IMR-90 (cell line): ENCODE measurements at regions not wholly inside any gene's neighbourhood (a gene's known extent, or its start where the extent isn't known, plus 50 kb on each side); places are given as distances from the start of the nearest gene placed in this dataset.

Experiments used
- ATAC-seq: fragments of 200-7000 bp; cut with Tn5 transposase; 2 replicates; pipeline ENCODE4 v1.9.1; 2020; ENCODE audit warnings: low read depth, mild to moderate bottlenecking, moderate library complexity
- BruUV-seq: library from RNA; stranded (reverse); fragments of 400-500 nt; replicated peaks from 2 replicates; lab custom pipeline; 2021; lab: Mats Ljungman, UMichigan
- CTCF ChIA-PET: fragments of 300-600 bp; formaldehyde crosslinking; extraction: SDS; loops from one replicate; lab custom pipeline; 2021; ENCODE audit warnings: antibody characterized with exemption; lab: Yijun Ruan, JAX
- POLR2A ChIA-PET: fragments of 300-600 bp; sonication (Branson Sonifier 250); formaldehyde crosslinking; loops from one replicate; lab custom pipeline; 2022; ENCODE audit warnings: antibody characterized with exemption; ENCODE audit not compliant: unreplicated experiment; lab: Charles Lee
- DNase-seq: peaks from one replicate; pipeline ENCODE4 v3.0.0; 2013
- H2AFZ ChIP-seq: replicated peaks from 2 replicates; pipeline ENCODE3; 2013; ENCODE audit warnings: low read length, mild to moderate bottlenecking; ENCODE audit not compliant: poor library complexity
- H2AK5ac ChIP-seq: 2 replicates; pipeline ENCODE4 v1.6.1; 2013; ENCODE audit warnings: low read depth, low read length, inconsistent platforms
- H2AK9ac ChIP-seq: replicated peaks from 2 replicates; pipeline ENCODE3; 2013; ENCODE audit warnings: mild to moderate bottlenecking, low read depth, low read length, moderate library complexity; ENCODE audit not compliant: poor library complexity
- H2BK120ac ChIP-seq: 2 replicates; pipeline ENCODE4 v1.6.1; 2013; ENCODE audit warnings: low read depth, low read length, inconsistent platforms
- H2BK15ac ChIP-seq: 3 replicates; pipeline ENCODE4 v1.6.1; 2013; ENCODE audit warnings: low read depth, low read length, inconsistent platforms
- H2BK20ac ChIP-seq: 2 replicates; pipeline ENCODE4 v1.6.1; 2013; ENCODE audit warnings: low read depth, mild to moderate bottlenecking, inconsistent platforms, low read length, moderate library complexity
- H2BK5ac ChIP-seq: 2 replicates; pipeline ENCODE4 v1.6.1; 2013; ENCODE audit warnings: mild to moderate bottlenecking, low read depth, low read length, inconsistent platforms; ENCODE audit not compliant: poor library complexity, severe bottlenecking
- H3K14ac ChIP-seq: replicated peaks from 2 replicates; pipeline ENCODE4 v1.6.1; 2013; ENCODE audit warnings: low read depth, low read length, inconsistent platforms
- H3K18ac ChIP-seq: 2 replicates; pipeline ENCODE4 v1.6.1; 2013; ENCODE audit warnings: low read depth, low read length, control low read depth
- H3K23ac ChIP-seq: 2 replicates; pipeline ENCODE4 v1.6.1; 2013; ENCODE audit warnings: low read depth, low read length, inconsistent platforms
- H3K27ac ChIP-seq: 2 replicates; pipeline ENCODE4 v1.5.1; 2013; ENCODE audit warnings: mild to moderate bottlenecking, control low read depth, low read length; ENCODE audit not compliant: insufficient read depth
- H3K27me3 ChIP-seq: 2 replicates; pipeline ENCODE4 v1.6.1; 2013; ENCODE audit warnings: low read length; ENCODE audit not compliant: control insufficient read depth, insufficient read depth
- H3K36me3 ChIP-seq: 2 replicates; pipeline ENCODE4 v1.6.1; 2013; ENCODE audit warnings: low read length, mixed read lengths; ENCODE audit not compliant: control insufficient read depth, insufficient read depth
- H3K4ac ChIP-seq: 2 replicates; pipeline ENCODE4 v1.6.1; 2013; ENCODE audit warnings: low read depth, low read length, inconsistent platforms
- H3K4me1 ChIP-seq: 2 replicates; pipeline ENCODE4 v1.6.1; 2013; ENCODE audit warnings: low read length, mixed read lengths; ENCODE audit not compliant: control insufficient read depth, insufficient read depth
- H3K4me2 ChIP-seq: 2 replicates; pipeline ENCODE4 v1.6.1; 2013; ENCODE audit warnings: low read depth, mild to moderate bottlenecking, control low read depth, low read length, moderate library complexity
- H3K4me3 ChIP-seq: 2 replicates; pipeline ENCODE4 v1.5.1; 2013; ENCODE audit warnings: low read depth, mild to moderate bottlenecking, control low read depth, low read length, moderate library complexity; ENCODE audit not compliant: insufficient read depth
- H3K56ac ChIP-seq: 2 replicates; pipeline ENCODE4 v1.6.1; 2013; ENCODE audit warnings: low read length, inconsistent platforms; ENCODE audit not compliant: insufficient read depth; ENCODE audit errors: extremely low read depth
- H3K79me1 ChIP-seq, 2 experiments: 2 replicates each; pipeline ENCODE4 v1.6.1; 2013; ENCODE audit warnings: low read length in 2 of 2, inconsistent platforms in 1 of 2, low read depth in 1 of 2
- H3K9ac ChIP-seq: 2 replicates; pipeline ENCODE4 v1.6.1; 2013; ENCODE audit warnings: low read depth, low read length, control low read depth
- H3K9me1 ChIP-seq: 2 replicates; pipeline ENCODE4 v1.6.1; 2013; ENCODE audit warnings: low read length, inconsistent platforms; ENCODE audit not compliant: insufficient read depth
- H3K9me3 ChIP-seq: 2 replicates; pipeline ENCODE4 v1.6.1; 2013; ENCODE audit warnings: low read length; ENCODE audit not compliant: control insufficient read depth, insufficient read depth
- H4K20me1 ChIP-seq: 2 replicates; pipeline ENCODE4 v1.6.1; 2013; ENCODE audit warnings: low read length, inconsistent platforms; ENCODE audit not compliant: insufficient read depth
- H4K5ac ChIP-seq: 2 replicates; pipeline ENCODE4 v1.6.1; 2013; ENCODE audit warnings: mild to moderate bottlenecking, low read depth, low read length, control low read depth
- H4K8ac ChIP-seq, 2 experiments: 2 replicates each; pipeline ENCODE4 v1.6.1; 2013; ENCODE audit warnings: low read depth in 2 of 2, low read length in 2 of 2, control low read depth in 1 of 2, inconsistent platforms in 1 of 2
- H4K91ac ChIP-seq: 2 replicates; pipeline ENCODE4 v1.6.1; 2013; ENCODE audit warnings: low read depth, low read length, inconsistent platforms; ENCODE audit not compliant: insufficient read depth
- BHLHE40 ChIP-seq: fragments of 150-350 bp; IDR thresholded peaks from 2 replicates; pipeline ENCODE4 v1.6.1; 2016; ENCODE audit warnings: mild to moderate bottlenecking, low read depth, low read length
- CHD1 ChIP-seq: IDR thresholded peaks from 2 replicates; pipeline ENCODE4 v1.6.1; 2012; ENCODE audit warnings: low read depth, low read length, improper control_type of control experiment
- ELK1 ChIP-seq: fragments of 150-350 bp; IDR thresholded peaks from 2 replicates; pipeline ENCODE4 v1.6.1; 2016; ENCODE audit warnings: low read depth, mild to moderate bottlenecking, low read length, moderate library complexity, borderline replicate concordance
- FOS ChIP-seq: fragments of 150-350 bp; IDR thresholded peaks from 2 replicates; pipeline ENCODE4 v1.6.1; 2016; ENCODE audit warnings: low read depth, low read length
- MAZ ChIP-seq: IDR thresholded peaks from 2 replicates; pipeline ENCODE4 v1.6.1; 2012; ENCODE audit warnings: low read depth, mild to moderate bottlenecking, low read length, improper control_type of control experiment, moderate library complexity, borderline replicate concordance
- MXI1 ChIP-seq: IDR thresholded peaks from 2 replicates; pipeline ENCODE4 v1.6.1; 2012; ENCODE audit warnings: low read depth, mild to moderate bottlenecking, low read length, moderate library complexity, borderline replicate concordance
- POLR2A ChIP-seq: IDR thresholded peaks from 2 replicates; pipeline ENCODE4 v1.6.1; 2012; ENCODE audit warnings: mild to moderate bottlenecking, low read depth, low read length
- RAD21 ChIP-seq: IDR thresholded peaks from 2 replicates; pipeline ENCODE4 v1.6.1; 2012; ENCODE audit warnings: low read length, improper control_type of control experiment
- RCOR1 ChIP-seq: IDR thresholded peaks from 2 replicates; pipeline ENCODE4 v1.6.1; 2012; ENCODE audit warnings: mild to moderate bottlenecking, low read length, improper control_type of control experiment; ENCODE audit not compliant: insufficient replicate concordance
- WGBS, 2 experiments: methylation state at CpG; one replicate each; pipeline versions ENCODE4 v1.1.5 to v1.1.7; 2013; ENCODE audit warnings: missing lambda C conversion rate in 2 of 2; ENCODE audit not compliant: insufficient read length in 1 of 2; ENCODE audit errors: extremely low coverage in 2 of 2; 5-methylcytosine and 5-hydroxymethylcytosine counted together
- dilution Hi-C: fragments of 300-500 bp; cut with HindIII; formaldehyde crosslinking; loops from one replicate; pipeline ENCODE4 v1.14.3; 2018; ENCODE audit warnings: low sequenced_read_pairs; ENCODE audit not compliant: unreplicated experiment
- in situ Hi-C: fragments of 300-500 bp; cut with MboI; formaldehyde crosslinking; loops from 3 replicates; pipeline ENCODE4 v1.14.3; 2019; ENCODE audit warnings: low sequenced_read_pairs, inconsistent platforms, mixed read lengths
- intact Hi-C: fragments of 100-400 bp; cut with micrococcal nuclease; formaldehyde crosslinking; loops from 2 replicates; pipeline ENCODE4 v1.10.0; 2022

- WGBS, 2 experiments, result no CpG with 5 or more reads among the region's 1 CpG
- no peak overlapping the region for H3K18ac ChIP-seq
These were observed 883.5 kb upstream of the ADGRL2 start for GRCh38 chr1:80917225-80917624.

More at GRCh38 chr1:80917225-80917624, 883.5 kb upstream of the ADGRL2 start:
- Histone ChIP-seq H3K23ac (no peak overlapping the region), H3K9ac (no peak overlapping the region), H3K9me3 (no peaks in the 10 kb centered on the region; the same call in 1 of the 2 replicates), H3K4ac (no peak overlapping the region), H3K27ac (no peak overlapping the region), H3K14ac (no peak overlapping the region), H3K56ac (no peak overlapping the region), H3K9me1 (no peaks in the 10 kb centered on the region), H2AFZ (no peak overlapping the region), H3K4me2 (no peak overlapping the region), H4K20me1 (no peaks in the 10 kb centered on the region), H2BK120ac (no peak overlapping the region), H4K91ac (no peak overlapping the region), H2AK5ac (no peak overlapping the region), H3K4me1 (no peaks in the 10 kb centered on the region), H2BK5ac (no peak overlapping the region), H4K8ac (no peak overlapping the region), H4K5ac (no peak overlapping the region), H3K4me3 (no peak overlapping the region), H3K36me3 (no peaks in the 10 kb centered on the region), H3K79me1 (no peaks in the 10 kb centered on the region), H2AK9ac (no peak overlapping the region), H2BK15ac (no peak overlapping the region), H3K27me3 (no peaks in the 10 kb centered on the region), H2BK20ac (no peak overlapping the region)
- no peak for DNase-seq
- TF ChIP-seq MXI1 (no peak), POLR2A (no peak), RCOR1 (no peak), CHD1 (no peak), BHLHE40 (no peak), RAD21 (no peak), ELK1 (no peak), MAZ (no peak), FOS (no peak)
- intact Hi-C loops (no loop called here), in situ Hi-C loops (no loop called here), dilution Hi-C loops (no loop called here)
- ChIA-PET CTCF (interaction anchor here (0.6 kb wide), 1 partner anchor 10 kb away, joined by 3 read pairs; no protein-coding TSS in a partner anchor), POLR2A (no interaction called here)
- no peak for ATAC-seq
- no TSS peak for BruUV-seq
